PC-9 (cell line): ENCODE measurements at regions not wholly inside any gene's neighbourhood (a gene's known extent, or its start where the extent isn't known, plus 50 kb on each side); places are given as distances from the start of the nearest gene placed in this dataset.

Experiments used
- BruUV-seq: library from RNA; stranded (reverse); fragments of 400-500 nt; replicated peaks from 2 replicates; lab custom pipeline; 2021; lab: Mats Ljungman, UMichigan
- CTCF ChIA-PET: fragments of 300-600 bp; sonication (Branson Sonifier 250); formaldehyde crosslinking; loops from one replicate; lab custom pipeline; 2022; ENCODE audit warnings: antibody characterized with exemption; lab: Charles Lee
- POLR2A ChIA-PET: fragments of 300-600 bp; sonication (Branson Sonifier 250); formaldehyde crosslinking; loops from one replicate; lab custom pipeline; 2022; ENCODE audit warnings: antibody characterized with exemption; ENCODE audit not compliant: unreplicated experiment; lab: Charles Lee
- DNase-seq, 2 experiments: peaks; one replicate each; pipeline versions ENCODE4 v3.0.0 to v3.0.0-alpha.2; 2015 to 2022; ENCODE audit warnings: mixed read lengths in 1 of 2
- H2AFZ ChIP-seq: fragments of 200-600 bp; sonication (generic); 2 replicates; pipeline ENCODE4 v1.8.1; 2017; ENCODE audit warnings: antibody characterized with exemption
- H3F3A ChIP-seq: fragments of 200-600 bp; sonication (generic); 2 replicates; pipeline ENCODE4 v1.8.1; 2017; ENCODE audit warnings: antibody characterized with exemption, mild to moderate bottlenecking, low read depth; ENCODE audit not compliant: insufficient read depth
- H3K27ac ChIP-seq: fragments of 200-600 bp; sonication (generic); 2 replicates; pipeline ENCODE4 v1.6.1; 2016; ENCODE audit warnings: mixed run types
- H3K27me3 ChIP-seq: fragments of 200-600 bp; sonication (generic); 2 replicates; pipeline ENCODE4 v1.6.1; 2016; ENCODE audit warnings: low read depth, mixed run types; ENCODE audit not compliant: insufficient read depth
- H3K36me3 ChIP-seq: fragments of 200-600 bp; sonication (generic); 2 replicates; pipeline ENCODE4 v1.6.1; 2016; ENCODE audit warnings: low read depth, mixed run types
- H3K4me1 ChIP-seq: fragments of 200-600 bp; sonication (generic); replicated peaks from 2 replicates; pipeline ENCODE4 v1.6.1; 2016; ENCODE audit warnings: mixed run types; ENCODE audit not compliant: insufficient read depth
- H3K4me2 ChIP-seq: fragments of 200-600 bp; sonication (generic); 2 replicates; pipeline ENCODE4 v1.6.1; 2017; ENCODE audit warnings: mixed run types
- H3K4me3 ChIP-seq: fragments of 200-600 bp; sonication (generic); 2 replicates; pipeline ENCODE4 v1.6.1; 2016; ENCODE audit warnings: mixed run types
- H3K79me2 ChIP-seq: fragments of 200-600 bp; sonication (generic); 2 replicates; pipeline ENCODE4 v1.6.1; 2017; ENCODE audit warnings: low read depth, mixed run types
- H3K9me2 ChIP-seq: fragments of 200-600 bp; sonication (generic); 2 replicates; pipeline ENCODE4 v1.8.1; 2017; ENCODE audit warnings: mild to moderate bottlenecking; ENCODE audit not compliant: insufficient read depth
- H3K9me3 ChIP-seq: fragments of 200-600 bp; sonication (generic); 2 replicates; pipeline ENCODE4 v1.8.1; 2016; ENCODE audit warnings: low read depth; ENCODE audit not compliant: insufficient read depth
- H4K20me1 ChIP-seq: fragments of 200-600 bp; sonication (generic); 2 replicates; pipeline ENCODE4 v1.8.1; 2017; ENCODE audit not compliant: insufficient read depth
- CTCF ChIP-seq: fragments of 200-600 bp; sonication (generic); conservative IDR thresholded peaks from 2 replicates; pipeline ENCODE4 v1.6.1; 2017; ENCODE audit warnings: mixed run types, antibody characterized with exemption, mild to moderate bottlenecking, moderate library complexity
- EZH2 ChIP-seq: fragments of 200-600 bp; sonication (generic); IDR thresholded peaks from 2 replicates; pipeline ENCODE4 v1.8.0; 2017; ENCODE audit warnings: antibody characterized with exemption, low read depth
- intact Hi-C: fragments of 100-400 bp; cut with micrococcal nuclease; formaldehyde crosslinking; loops from one replicate; pipeline ENCODE4 v1.10.0; 2022; ENCODE audit not compliant: unreplicated experiment

DNA sequence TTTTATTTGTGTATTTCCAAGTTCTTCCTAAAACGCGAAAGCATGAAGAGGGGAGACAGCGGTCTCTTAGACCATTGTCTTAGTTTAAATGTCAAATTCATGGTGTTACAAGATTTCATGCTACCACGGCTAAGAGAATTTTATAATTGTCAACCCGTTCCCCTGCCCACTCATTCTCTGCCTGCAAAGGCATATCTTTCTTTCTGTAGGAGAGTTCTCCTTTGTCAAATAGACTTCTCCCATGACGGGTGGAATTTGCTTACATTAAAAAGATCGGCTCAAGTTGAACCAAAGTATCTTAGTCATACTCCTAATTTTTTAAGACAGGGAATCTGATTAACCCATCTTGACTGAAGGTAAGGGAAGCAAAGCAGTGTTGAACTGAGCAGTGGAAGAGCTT lies 539.2 kb downstream of the REEP3 start:
- Histone ChIP-seq H3K4me3 (no peak overlapping the region), H3K27me3 (no peaks in the 10 kb centered on the region), H3K9me3 (no peaks in the 10 kb centered on the region), H3K79me2 (no peaks in the 10 kb centered on the region), H3F3A (no peaks in the 10 kb centered on the region), H3K9me2 (no peaks in the 10 kb centered on the region), H3K36me3 (no peaks in the 10 kb centered on the region), H4K20me1 (no peaks in the 10 kb centered on the region), H2AFZ (no peak overlapping the region), H3K27ac (no peak overlapping the region), H3K4me2 (no peak overlapping the region), H3K4me1 (no peaks in the 10 kb centered on the region)
- ChIA-PET POLR2A (no interaction called here), CTCF (no interaction called here)
- DNase-seq: no peak
- BruUV-seq: no TSS peak
- intact Hi-C loops: no loop called here
- TF ChIP-seq EZH2 (no peak), CTCF (no peak)

GRCh38 chr10:64062793-64063192 lies 541.6 kb downstream of the REEP3 start:
- no peak overlapping the region for H3K27ac ChIP-seq
- no peak overlapping the region for H3K4me3 ChIP-seq
- BruUV-seq: no TSS peak
- ChIA-PET CTCF (no interaction called here), POLR2A (no interaction called here)
- no peak for DNase-seq
- no peak overlapping the region for H3K4me2 ChIP-seq
- no peaks in the 10 kb centered on the region for H3K9me2 ChIP-seq
- H3K27me3 ChIP-seq: no peaks in the 10 kb centered on the region
- H3F3A ChIP-seq: no peaks in the 10 kb centered on the region
- H2AFZ ChIP-seq: no peak overlapping the region
- TF ChIP-seq EZH2 (no peak), CTCF (no peak)
- no peaks in the 10 kb centered on the region for H3K79me2 ChIP-seq
- intact Hi-C loops: no loop called here
- H3K4me1 ChIP-seq: no peaks in the 10 kb centered on the region
- H3K9me3 ChIP-seq: no peaks in the 10 kb centered on the region
- H4K20me1 ChIP-seq: no peaks in the 10 kb centered on the region
- no peaks in the 10 kb centered on the region for H3K36me3 ChIP-seq

- no peak for DNase-seq
- Histone ChIP-seq H2AFZ (no peak overlapping the region), H3K27me3 (no peaks in the 10 kb centered on the region), H4K20me1 (no peaks in the 10 kb centered on the region), H3K4me2 (no peak overlapping the region), H3K79me2 (no peaks in the 10 kb centered on the region), H3K9me3 (no peaks in the 10 kb centered on the region), H3F3A (no peaks in the 10 kb centered on the region), H3K27ac (no peak overlapping the region), H3K4me1 (no peaks in the 10 kb centered on the region), H3K36me3 (no peaks in the 10 kb centered on the region), H3K4me3 (no peak overlapping the region), H3K9me2 (no peaks in the 10 kb centered on the region)
- POLR2A ChIA-PET: no interaction called here
- no TSS peak for BruUV-seq
- CTCF ChIA-PET: no interaction called here
- TF ChIP-seq CTCF (no peak), EZH2 (no peak)
- intact Hi-C loops: no loop called here
These were observed 545.9 kb downstream of the REEP3 start for GRCh38 chr10:64067009-64067606.
